HG03108 (cell line): ENCODE measurements at regions not wholly inside any gene's neighbourhood (a gene's known extent, or its start where the extent isn't known, plus 50 kb on each side); places are given as distances from the start of the nearest gene placed in this dataset.
"Not testable (repeated sequence)": the region's sequence is repeated elsewhere in the genome, so short reads cannot be mapped to it uniquely, and the experiment has no call there.

ENCODE experiments used
- ATAC-seq: cut with Tn5 transposase; IDR thresholded peaks from one replicate; pipeline ENCODE4 v1.9.1; 2021; ENCODE audit warnings: moderate library complexity; ENCODE audit not compliant: unreplicated experiment

GRCh38 chr2:34161549-34161948, 562.5 kb upstream of the FAM98A start:
- ATAC-seq = no peak

- no peak for ATAC-seq
Measured at GRCh38 chr2:34159901-34160300, 560.8 kb upstream of the FAM98A start.

GRCh38 chr2:34153484-34153883, 554.4 kb upstream of the FAM98A start:
- ATAC-seq = no peak

- ATAC-seq = no peak
Measured at GRCh38 chr2:34147780-34148179, 548.7 kb upstream of the FAM98A start.

GRCh38 chr2:34143149-34143548, 544.0 kb upstream of the FAM98A start:
- ATAC-seq = no peak

GRCh38 chr2:34142531-34143008, 543.5 kb upstream of the FAM98A start:
- ATAC-seq = not testable (repeated sequence)

- not testable (repeated sequence) for ATAC-seq
Measured at GRCh38 chr2:34133065-34133464, 534.0 kb upstream of the FAM98A start.

GRCh38 chr2:34126279-34126678, 527.2 kb upstream of the FAM98A start:
- no peak for ATAC-seq

GRCh38 chr2:34123996-34124785, 525.1 kb upstream of the FAM98A start:
- no peak for ATAC-seq

GRCh38 chr2:34121076-34121475, 522.0 kb upstream of the FAM98A start:
- ATAC-seq = no peak

- no peak for ATAC-seq
Measured at GRCh38 chr2:34115076-34115475, 516.0 kb upstream of the FAM98A start.

GRCh38 chr2:34112161-34112560, 513.1 kb upstream of the FAM98A start:
- no peak for ATAC-seq

GRCh38 chr2:34110392-34110791, 511.3 kb upstream of the FAM98A start:
- no peak for ATAC-seq

GRCh38 chr2:34107811-34108210, 508.7 kb upstream of the FAM98A start:
- no peak for ATAC-seq

- ATAC-seq = no peak
Measured at GRCh38 chr2:34105006-34105767, 506.1 kb upstream of the FAM98A start.

GRCh38 chr2:34104601-34105000, 505.5 kb upstream of the FAM98A start:
- no peak for ATAC-seq

GRCh38 chr2:34103437-34103836, 504.3 kb upstream of the FAM98A start:
- ATAC-seq = no peak

GRCh38 chr2:34102339-34102738, 503.2 kb upstream of the FAM98A start:
- ATAC-seq = no peak

GRCh38 chr2:34099377-34099776, 500.3 kb upstream of the FAM98A start:
- no peak for ATAC-seq

GRCh38 chr2:34098256-34098655, 499.2 kb upstream of the FAM98A start:
- no peak for ATAC-seq

GRCh38 chr2:34096562-34097171, 497.6 kb upstream of the FAM98A start:
- ATAC-seq = no peak

GRCh38 chr2:34093790-34094189, 494.7 kb upstream of the FAM98A start:
- ATAC-seq = no peak
